ENCODE measurements at regions not wholly inside any gene's neighbourhood (a gene's known extent, or its start where the extent isn't known, plus 50 kb on each side); places are given as distances from the start of the nearest gene placed in this dataset.

- TF ChIP-seq CTCF (IDR thresholded peaks at IDR 0.05; ENCODE audit: low read depth, low read length), result no peak
These were observed 1055.9 kb downstream of the NR2F1-AS1 start for GRCh38 chr5:92525131-92525530.

GRCh38 chr5:92519811-92520632 lies 1061.0 kb downstream of the NR2F1-AS1 start:
- no peak overlapping the region for H3K4me3 ChIP-seq (ENCODE audit: low read depth, low read length)
- no peak for TF ChIP-seq CTCF (IDR thresholded peaks at IDR 0.05; ENCODE audit: low read depth, low read length)

More at GRCh38 chr5:92525131-92525530, 1055.9 kb downstream of the NR2F1-AS1 start:
- no peak overlapping the region for H3K4me3 ChIP-seq (ENCODE audit: low read depth, low read length)

- peak; percentile 68 for TF ChIP-seq CTCF (IDR thresholded peaks at IDR 0.05; ENCODE audit: low read depth, low read length)
- H3K4me3 ChIP-seq (ENCODE audit: low read depth, low read length), result no peak overlapping the region; the same call in 1 of the 2 replicates
These were observed 1062.6 kb downstream of the NR2F1-AS1 start for GRCh38 chr5:92518318-92518904.

GRCh38 chr5:92514896-92515295 lies 1066.1 kb downstream of the NR2F1-AS1 start:
- H3K4me3 ChIP-seq (ENCODE audit: low read depth, low read length), result no peak overlapping the region
- TF ChIP-seq CTCF (IDR thresholded peaks at IDR 0.05; ENCODE audit: low read depth, low read length), result no peak

- H3K4me3 ChIP-seq (ENCODE audit: low read depth, low read length), result no peak overlapping the region
- no peak for TF ChIP-seq CTCF (IDR thresholded peaks at IDR 0.05; ENCODE audit: low read depth, low read length)
These were observed 1068.0 kb downstream of the NR2F1-AS1 start for GRCh38 chr5:92513067-92513466.

GRCh38 chr5:92508271-92508670 lies 1072.7 kb downstream of the NR2F1-AS1 start:
- no peak for TF ChIP-seq CTCF (IDR thresholded peaks at IDR 0.05; ENCODE audit: low read depth, low read length)
- H3K4me3 ChIP-seq (ENCODE audit: low read depth, low read length), result no peak overlapping the region

- no peak for TF ChIP-seq CTCF (IDR thresholded peaks at IDR 0.05; ENCODE audit: low read depth, low read length)
- peak overlapping the region; percentile 50 for H3K4me3 ChIP-seq (ENCODE audit: low read depth, low read length)
These were observed 1075.1 kb downstream of the NR2F1-AS1 start for GRCh38 chr5:92505925-92506324.

Measured in WI38 (cell line).